ENCODE measurements at regions not wholly inside any gene's neighbourhood (a gene's known extent, or its start where the extent isn't known, plus 50 kb on each side); places are given as distances from the start of the nearest gene placed in this dataset.

DNA sequence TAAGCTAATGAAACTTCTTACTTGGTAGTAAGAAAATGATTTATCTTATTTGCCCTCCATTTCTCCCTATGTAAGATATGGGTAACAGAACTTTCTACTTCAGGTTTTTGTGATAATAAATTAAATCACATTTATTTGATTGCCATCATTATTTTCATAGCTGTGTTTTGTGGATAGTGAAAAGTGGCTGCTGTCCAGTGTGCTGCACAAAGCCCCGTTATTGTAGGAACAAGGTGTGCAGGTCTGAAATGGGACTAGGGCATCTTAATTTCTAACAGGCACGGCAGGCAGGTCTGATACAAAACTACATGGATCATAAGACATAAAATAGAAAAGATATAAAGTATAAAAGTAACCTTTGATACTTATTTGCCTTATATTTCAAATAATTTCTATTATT lies 51.6 kb upstream of the THSD7B start:
- no peak for TF ChIP-seq POLR2AphosphoS5 (IDR thresholded peaks at IDR 0.05; ENCODE audit: low read depth, low read length)
- TF ChIP-seq, protein P1, sequence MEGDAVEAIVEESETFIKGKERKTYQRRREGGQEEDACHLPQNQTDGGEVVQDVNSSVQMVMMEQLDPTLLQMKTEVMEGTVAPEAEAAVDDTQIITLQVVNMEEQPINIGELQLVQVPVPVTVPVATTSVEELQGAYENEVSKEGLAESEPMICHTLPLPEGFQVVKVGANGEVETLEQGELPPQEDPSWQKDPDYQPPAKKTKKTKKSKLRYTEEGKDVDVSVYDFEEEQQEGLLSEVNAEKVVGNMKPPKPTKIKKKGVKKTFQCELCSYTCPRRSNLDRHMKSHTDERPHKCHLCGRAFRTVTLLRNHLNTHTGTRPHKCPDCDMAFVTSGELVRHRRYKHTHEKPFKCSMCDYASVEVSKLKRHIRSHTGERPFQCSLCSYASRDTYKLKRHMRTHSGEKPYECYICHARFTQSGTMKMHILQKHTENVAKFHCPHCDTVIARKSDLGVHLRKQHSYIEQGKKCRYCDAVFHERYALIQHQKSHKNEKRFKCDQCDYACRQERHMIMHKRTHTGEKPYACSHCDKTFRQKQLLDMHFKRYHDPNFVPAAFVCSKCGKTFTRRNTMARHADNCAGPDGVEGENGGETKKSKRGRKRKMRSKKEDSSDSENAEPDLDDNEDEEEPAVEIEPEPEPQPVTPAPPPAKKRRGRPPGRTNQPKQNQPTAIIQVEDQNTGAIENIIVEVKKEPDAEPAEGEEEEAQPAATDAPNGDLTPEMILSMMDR (IDR thresholded peaks at IDR 0.05) = no peak
